Testis (tissue), 2 donors: ENCODE measurements at regions not wholly inside any gene's neighbourhood (a gene's known extent, or its start where the extent isn't known, plus 50 kb on each side); places are given as distances from the start of the nearest gene placed in this dataset.

Experiments
- CTCF ChIP-seq, 3 experiments: fragments of 450-650 bp in 2 of 3; fragments of 200-600 bp in 1 of 3; sonication (generic) in 1 of 3; IDR thresholded peaks; one replicate each; pipeline ENCODE4 v1.5.1; 2016 to 2019; ENCODE audit warnings: antibody characterized with exemption in 3 of 3, mild to moderate bottlenecking in 2 of 3, moderate library complexity in 1 of 3
- POLR2A ChIP-seq: fragments of 450-650 bp; IDR thresholded peaks from one replicate; pipeline ENCODE4 v1.6.1; 2017; ENCODE audit warnings: antibody characterized with exemption, mild to moderate bottlenecking, moderate library complexity

GRCh38 chr10:10318856-10319255 lies 698.8 kb upstream of the CELF2 start:
- TF ChIP-seq CTCF (IDR thresholded peaks at IDR 0.05) (no peak), POLR2A (no peak)
